Upper lobe of left lung (tissue), 6 donors: ENCODE measurements at regions not wholly inside any gene's neighbourhood (a gene's known extent, or its start where the extent isn't known, plus 50 kb on each side); places are given as distances from the start of the nearest gene placed in this dataset.

Source experiments
- ATAC-seq, 2 donors: fragments of 200-7000 bp; cut with Tn5 transposase; one replicate each; pipeline ENCODE4 v1.9.1; 2022; ENCODE audit warnings: mild to moderate bottlenecking in 2 of 2, moderate library complexity in 2 of 2; ENCODE audit not compliant: low FRiP score in 2 of 2
- DNase-seq, 2 donors: peaks; one replicate each; pipeline ENCODE4 v3.0.0-alpha.2; 2019 to 2020
- H3K27ac ChIP-seq, 4 donors: fragments of 200-600 bp; sonication (generic); one replicate each; pipeline ENCODE4 v1.5.1; 2016 to 2019
- H3K27me3 ChIP-seq, 4 donors: fragments of 200-600 bp; sonication (generic); one replicate each; pipeline ENCODE4 v1.5.1; 2017 to 2019
- H3K36me3 ChIP-seq, 4 donors: fragments of 200-600 bp; sonication (generic); one replicate each; pipeline ENCODE4 v1.5.1; 2016 to 2019
- H3K4me1 ChIP-seq, 4 donors: fragments of 200-600 bp; sonication (generic); one replicate each; pipeline ENCODE4 v1.5.1; 2018 to 2019
- H3K4me3 ChIP-seq, 4 donors: fragments of 200-600 bp; sonication (generic); one replicate each; pipeline ENCODE4 v1.5.1; 2017 to 2019; ENCODE audit warnings: mild to moderate bottlenecking in 2 of 4, moderate library complexity in 1 of 4
- H3K9me3 ChIP-seq, 4 donors: fragments of 200-600 bp; sonication (generic); one replicate each; pipeline ENCODE4 v1.5.1; 2018 to 2019
- EP300 ChIP-seq, 4 donors: sonication (generic); formaldehyde crosslinking; IDR thresholded peaks; one replicate each; pipeline ENCODE4 v1.5.1; 2017; ENCODE audit warnings: antibody characterized with exemption in 4 of 4, control low read depth in 2 of 4
- POLR2A ChIP-seq, 4 donors: fragments of 450-650 bp; IDR thresholded peaks; one replicate each; pipeline ENCODE4 v1.5.1; 2016 to 2017; ENCODE audit warnings: antibody characterized with exemption in 4 of 4, mild to moderate bottlenecking in 2 of 4
- POLR2AphosphoS5 ChIP-seq, 2 donors: sonication (generic); formaldehyde crosslinking; IDR thresholded peaks; one replicate each; pipeline ENCODE4 v1.5.1; 2017; ENCODE audit warnings: antibody characterized with exemption in 2 of 2
- WGBS, 2 donors: methylation state at CpG; one replicate each; pipeline ENCODE4 v1.1.5; 2017 to 2018; 5-methylcytosine and 5-hydroxymethylcytosine counted together
- TF ChIP-seq, protein P1 (sequence below), 6 experiments: fragments of 450-650 bp in 4 of 6; fragments of 200-600 bp in 2 of 6; sonication (generic) in 2 of 6; IDR thresholded peaks; one replicate each; pipeline ENCODE4 v1.5.1; 2016 to 2019; ENCODE audit warnings: antibody characterized with exemption in 6 of 6
- donor health status: DM: no; HTN: no; CAD: no; lungs with moderate emphysema.
- donor health status: DM: no; HTN: yes; CAD: no; lungs with severe emphysema.

GRCh38 chr2:177031438-177032180 lies 181.0 kb upstream of the HNRNPA3 start:
- Histone ChIP-seq H3K27me3 (no peaks in the 10 kb centered on the region), H3K36me3 (no peaks in the 10 kb centered on the region), H3K4me1 (no peaks in the 10 kb centered on the region), H3K27ac (no peak overlapping the region), H3K4me3 (no peak overlapping the region), H3K9me3 (no peaks in the 10 kb centered on the region)
- WGBS, 2 donors, result 62 to 67% methylated on average over 3 of the region's 3 CpGs
- TF ChIP-seq, protein P1, sequence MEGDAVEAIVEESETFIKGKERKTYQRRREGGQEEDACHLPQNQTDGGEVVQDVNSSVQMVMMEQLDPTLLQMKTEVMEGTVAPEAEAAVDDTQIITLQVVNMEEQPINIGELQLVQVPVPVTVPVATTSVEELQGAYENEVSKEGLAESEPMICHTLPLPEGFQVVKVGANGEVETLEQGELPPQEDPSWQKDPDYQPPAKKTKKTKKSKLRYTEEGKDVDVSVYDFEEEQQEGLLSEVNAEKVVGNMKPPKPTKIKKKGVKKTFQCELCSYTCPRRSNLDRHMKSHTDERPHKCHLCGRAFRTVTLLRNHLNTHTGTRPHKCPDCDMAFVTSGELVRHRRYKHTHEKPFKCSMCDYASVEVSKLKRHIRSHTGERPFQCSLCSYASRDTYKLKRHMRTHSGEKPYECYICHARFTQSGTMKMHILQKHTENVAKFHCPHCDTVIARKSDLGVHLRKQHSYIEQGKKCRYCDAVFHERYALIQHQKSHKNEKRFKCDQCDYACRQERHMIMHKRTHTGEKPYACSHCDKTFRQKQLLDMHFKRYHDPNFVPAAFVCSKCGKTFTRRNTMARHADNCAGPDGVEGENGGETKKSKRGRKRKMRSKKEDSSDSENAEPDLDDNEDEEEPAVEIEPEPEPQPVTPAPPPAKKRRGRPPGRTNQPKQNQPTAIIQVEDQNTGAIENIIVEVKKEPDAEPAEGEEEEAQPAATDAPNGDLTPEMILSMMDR (IDR thresholded peaks at IDR 0.05), result no peak
- TF ChIP-seq POLR2A (IDR thresholded peaks at IDR 0.05) (no peak), POLR2AphosphoS5 (IDR thresholded peaks at IDR 0.05) (no peak), EP300 (IDR thresholded peaks at IDR 0.05) (no peak)
- ATAC-seq (no peak), DNase-seq (no peak)

DNA sequence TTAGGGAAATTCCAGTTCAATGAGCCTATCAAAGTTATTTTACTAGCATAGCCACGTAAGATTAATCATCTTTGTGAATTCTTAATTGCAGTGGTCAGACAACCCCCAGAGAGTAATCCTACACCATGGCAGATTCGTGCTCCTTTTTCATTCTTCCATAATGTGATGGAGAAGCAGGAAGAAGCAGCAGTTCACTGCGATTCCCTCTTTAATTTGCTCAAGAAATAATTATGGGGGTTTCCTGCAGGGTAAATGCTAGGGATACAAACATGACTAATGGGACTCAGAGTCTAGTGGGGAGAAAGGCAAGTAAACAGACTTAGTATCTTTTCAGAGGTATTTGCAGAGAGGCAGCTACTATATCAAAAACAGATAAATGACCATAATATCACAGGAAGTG lies 175.8 kb upstream of the HNRNPA3 start:
- no peaks in the 10 kb centered on the region for H3K36me3 ChIP-seq
- no peaks in the 10 kb centered on the region for H3K4me1 ChIP-seq
- H3K9me3 ChIP-seq, result no peaks in the 10 kb centered on the region
- H3K27ac ChIP-seq, result no peak overlapping the region
- WGBS, 2 donors, result 76 to 78% methylated on average over 3 of the region's 3 CpGs
- no peak for DNase-seq
- no peak overlapping the region for H3K4me3 ChIP-seq
- TF ChIP-seq EP300 (IDR thresholded peaks at IDR 0.05) (no peak), POLR2A (IDR thresholded peaks at IDR 0.05) (no peak), POLR2AphosphoS5 (IDR thresholded peaks at IDR 0.05) (no peak)
- TF ChIP-seq, protein P1 (IDR thresholded peaks at IDR 0.05), result no peak
- H3K27me3 ChIP-seq, result no peaks in the 10 kb centered on the region
- ATAC-seq, result no peak

DNA sequence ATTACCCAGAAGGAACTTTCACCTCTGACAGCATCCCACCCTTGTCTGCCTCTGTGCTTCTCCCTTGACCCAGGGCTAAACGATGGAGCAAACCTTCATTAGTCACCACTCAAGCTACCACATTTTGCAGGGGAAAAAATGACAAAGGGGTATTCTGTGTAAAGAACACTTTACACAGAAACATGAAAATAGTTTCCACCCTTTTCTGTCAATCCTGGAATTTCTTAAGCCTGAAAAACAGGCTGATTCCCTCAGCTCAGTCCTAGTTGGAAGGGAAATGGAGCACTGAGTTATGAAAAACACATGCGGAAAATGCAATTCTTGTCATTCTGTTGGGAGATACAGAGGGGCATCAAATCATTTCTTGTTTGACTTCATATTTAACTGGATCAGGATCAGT lies 175.0 kb upstream of the HNRNPA3 start:
- no peak for DNase-seq
- no peak for ATAC-seq
- Histone ChIP-seq H3K27ac (no peak overlapping the region), H3K4me1 (no peaks in the 10 kb centered on the region), H3K4me3 (no peak overlapping the region), H3K27me3 (no peaks in the 10 kb centered on the region), H3K9me3 (no peaks in the 10 kb centered on the region), H3K36me3 (no peaks in the 10 kb centered on the region)
- TF ChIP-seq, protein P1 (IDR thresholded peaks at IDR 0.05), result no peak
- no peak for TF ChIP-seq POLR2AphosphoS5 (IDR thresholded peaks at IDR 0.05)
- no peak for TF ChIP-seq EP300 (IDR thresholded peaks at IDR 0.05)
- no peak for TF ChIP-seq POLR2A (IDR thresholded peaks at IDR 0.05)
- WGBS, 2 donors, result 73 to 89% methylated on average over 2 of the region's 2 CpGs

GRCh38 chr2:177038787-177039484 lies 173.7 kb upstream of the HNRNPA3 start:
- ATAC-seq, result no peak
- no peaks in the 10 kb centered on the region for H3K4me1 ChIP-seq
- no peaks in the 10 kb centered on the region for H3K36me3 ChIP-seq
- H3K27me3 ChIP-seq, result no peaks in the 10 kb centered on the region
- H3K27ac ChIP-seq, result no peak overlapping the region
- H3K4me3 ChIP-seq, result no peak overlapping the region
- H3K9me3 ChIP-seq, result no peaks in the 10 kb centered on the region
- no peak for DNase-seq
- TF ChIP-seq POLR2A (IDR thresholded peaks at IDR 0.05), result no peak
- WGBS, 2 donors, result 76 to 81% methylated on average over 14 of the region's 14 CpGs

GRCh38 chr2:177042311-177042710 lies 170.3 kb upstream of the HNRNPA3 start:
- Histone ChIP-seq H3K9me3 (no peaks in the 10 kb centered on the region), H3K4me3 (no peak overlapping the region), H3K27ac (no peak overlapping the region), H3K27me3 (no peaks in the 10 kb centered on the region), H3K4me1 (no peaks in the 10 kb centered on the region), H3K36me3 (no peaks in the 10 kb centered on the region)
- 83 to 85% methylated on average over 3 of the region's 3 CpGs for WGBS, 2 donors
- DNase-seq (no peak), ATAC-seq (no peak)
- TF ChIP-seq POLR2A (IDR thresholded peaks at IDR 0.05) (no peak), EP300 (IDR thresholded peaks at IDR 0.05) (no peak), POLR2AphosphoS5 (IDR thresholded peaks at IDR 0.05) (no peak)
- TF ChIP-seq, protein P1 (IDR thresholded peaks at IDR 0.05), result no peak
